ENCODE measurements at regions not wholly inside any gene's neighbourhood (a gene's known extent, or its start where the extent isn't known, plus 50 kb on each side); places are given as distances from the start of the nearest gene placed in this dataset.

DNA sequence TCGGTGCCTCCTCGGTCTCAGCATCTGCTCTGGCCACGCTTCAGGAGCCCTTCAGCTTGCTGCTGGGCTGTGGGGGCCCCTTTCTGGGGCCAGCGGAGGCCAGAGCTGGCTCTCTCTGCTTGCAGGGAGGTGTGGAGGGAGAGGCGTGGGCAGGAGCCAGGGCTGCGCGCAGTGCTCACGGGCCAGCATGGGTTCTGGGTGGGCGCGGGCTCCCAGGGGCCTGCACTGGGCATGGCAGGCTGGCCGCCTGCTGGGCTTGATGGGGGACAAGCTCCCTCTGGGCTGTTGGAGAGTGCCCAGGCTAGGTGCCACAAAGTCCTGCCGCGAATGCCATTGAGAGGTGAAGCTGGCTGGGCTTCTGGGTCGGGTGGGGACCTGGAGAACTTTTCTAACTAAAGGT, 57.3 kb upstream of the AGA start:
- no peak for TF ChIP-seq EP300 (IDR thresholded peaks at IDR 0.05; ENCODE audit: borderline replicate concordance in 1 of 2, control insufficient read depth in 1 of 2, low read depth in 2 of 2, low read length in 2 of 2)
- TF ChIP-seq SMAD1 (IDR thresholded peaks at IDR 0.05; ENCODE audit: low read depth, partially characterized antibody) = no peak
- TF ChIP-seq, protein P1, sequence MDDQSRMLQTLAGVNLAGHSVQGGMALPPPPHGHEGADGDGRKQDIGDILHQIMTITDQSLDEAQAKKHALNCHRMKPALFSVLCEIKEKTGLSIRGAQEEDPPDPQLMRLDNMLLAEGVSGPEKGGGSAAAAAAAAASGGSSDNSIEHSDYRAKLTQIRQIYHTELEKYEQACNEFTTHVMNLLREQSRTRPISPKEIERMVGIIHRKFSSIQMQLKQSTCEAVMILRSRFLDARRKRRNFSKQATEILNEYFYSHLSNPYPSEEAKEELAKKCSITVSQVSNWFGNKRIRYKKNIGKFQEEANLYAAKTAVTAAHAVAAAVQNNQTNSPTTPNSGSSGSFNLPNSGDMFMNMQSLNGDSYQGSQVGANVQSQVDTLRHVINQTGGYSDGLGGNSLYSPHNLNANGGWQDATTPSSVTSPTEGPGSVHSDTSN (IDR thresholded peaks at IDR 0.05; ENCODE audit: insufficient replicate concordance, low read depth, low read length) = no peak
- no peak for TF ChIP-seq RAD51 (IDR thresholded peaks at IDR 0.05)
- TF ChIP-seq, protein P2, sequence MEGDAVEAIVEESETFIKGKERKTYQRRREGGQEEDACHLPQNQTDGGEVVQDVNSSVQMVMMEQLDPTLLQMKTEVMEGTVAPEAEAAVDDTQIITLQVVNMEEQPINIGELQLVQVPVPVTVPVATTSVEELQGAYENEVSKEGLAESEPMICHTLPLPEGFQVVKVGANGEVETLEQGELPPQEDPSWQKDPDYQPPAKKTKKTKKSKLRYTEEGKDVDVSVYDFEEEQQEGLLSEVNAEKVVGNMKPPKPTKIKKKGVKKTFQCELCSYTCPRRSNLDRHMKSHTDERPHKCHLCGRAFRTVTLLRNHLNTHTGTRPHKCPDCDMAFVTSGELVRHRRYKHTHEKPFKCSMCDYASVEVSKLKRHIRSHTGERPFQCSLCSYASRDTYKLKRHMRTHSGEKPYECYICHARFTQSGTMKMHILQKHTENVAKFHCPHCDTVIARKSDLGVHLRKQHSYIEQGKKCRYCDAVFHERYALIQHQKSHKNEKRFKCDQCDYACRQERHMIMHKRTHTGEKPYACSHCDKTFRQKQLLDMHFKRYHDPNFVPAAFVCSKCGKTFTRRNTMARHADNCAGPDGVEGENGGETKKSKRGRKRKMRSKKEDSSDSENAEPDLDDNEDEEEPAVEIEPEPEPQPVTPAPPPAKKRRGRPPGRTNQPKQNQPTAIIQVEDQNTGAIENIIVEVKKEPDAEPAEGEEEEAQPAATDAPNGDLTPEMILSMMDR (IDR thresholded peaks at IDR 0.05 in 2 of 3, conservative IDR thresholded peaks at IDR 0.05 in 1 of 3; ENCODE audit: control insufficient read depth in 2 of 3, extremely low read depth in 1 of 3, insufficient read depth in 1 of 3, low read depth in 3 of 3, low read length in 3 of 3) = no peak
- no peak for TF ChIP-seq LARP7 (IDR thresholded peaks at IDR 0.05)
- TF ChIP-seq POLR2AphosphoS5 (IDR thresholded peaks at IDR 0.05; ENCODE audit: low read length) = no peak
- no peak for TF ChIP-seq NBN (IDR thresholded peaks at IDR 0.05)
- TF ChIP-seq TAF1 (IDR thresholded peaks at IDR 0.05; ENCODE audit: borderline replicate concordance, low read depth, low read length) = no peak
- no peak for TF ChIP-seq SP1 (IDR thresholded peaks at IDR 0.05; ENCODE audit: low read depth, low read length)

All from GM12878 (cell line).